H9 (cell line): ENCODE measurements at regions not wholly inside any gene's neighbourhood (a gene's known extent, or its start where the extent isn't known, plus 50 kb on each side); places are given as distances from the start of the nearest gene placed in this dataset.

Source experiments
- DNase-seq: peaks from one replicate; pipeline ENCODE4 v3.0.0-alpha.2; 2017
- H2AFZ ChIP-seq: one replicate; pipeline ENCODE4 v1.6.1; 2013; ENCODE audit warnings: mild to moderate bottlenecking, low read length, control low read depth, moderate library complexity
- H2AK5ac ChIP-seq: 2 replicates; pipeline ENCODE4 v1.6.1; 2013; ENCODE audit warnings: low read length, control low read depth, mixed read lengths; ENCODE audit not compliant: insufficient read length
- H2BK120ac ChIP-seq: one replicate; pipeline ENCODE4 v1.6.1; 2013; ENCODE audit warnings: low read depth, mild to moderate bottlenecking, low read length, control low read depth, inconsistent platforms; ENCODE audit not compliant: poor library complexity, severe bottlenecking
- H2BK12ac ChIP-seq: 2 replicates; pipeline ENCODE4 v1.6.1; 2013; ENCODE audit warnings: low read length, control low read depth, mixed read lengths, low read depth; ENCODE audit not compliant: insufficient read length
- H2BK15ac ChIP-seq: 2 replicates; pipeline ENCODE4 v1.6.1; 2013; ENCODE audit warnings: low read depth, low read length, control low read depth
- H2BK20ac ChIP-seq: one replicate; pipeline ENCODE4 v1.6.1; 2013; ENCODE audit warnings: low read depth, mild to moderate bottlenecking, low read length, control low read depth, inconsistent platforms; ENCODE audit not compliant: poor library complexity, severe bottlenecking
- H2BK5ac ChIP-seq: 2 replicates; pipeline ENCODE4 v1.6.1; 2013; ENCODE audit warnings: low read length, control low read depth, mixed read lengths; ENCODE audit not compliant: insufficient read length
- H3K14ac ChIP-seq: 2 replicates; pipeline ENCODE4 v1.6.1; 2013; ENCODE audit warnings: low read length, control low read depth; ENCODE audit not compliant: insufficient read depth
- H3K18ac ChIP-seq: 2 replicates; pipeline ENCODE4 v1.6.1; 2013; ENCODE audit warnings: low read depth, mild to moderate bottlenecking, mixed read lengths, low read length, control low read depth; ENCODE audit not compliant: insufficient read length
- H3K23ac ChIP-seq: 2 replicates; pipeline ENCODE4 v1.6.1; 2013; ENCODE audit warnings: low read length, control low read depth, mixed read lengths, low read depth; ENCODE audit not compliant: insufficient read length
- H3K23me2 ChIP-seq: 2 replicates; pipeline ENCODE4 v1.6.1; 2013; ENCODE audit warnings: low read depth, mild to moderate bottlenecking, mixed read lengths, low read length, control low read depth; ENCODE audit not compliant: insufficient read length, poor library complexity, severe bottlenecking
- H3K27ac ChIP-seq: 2 replicates; pipeline ENCODE4 v1.5.1; 2013; ENCODE audit warnings: low read length, control low read depth, mixed read lengths, low read depth; ENCODE audit not compliant: insufficient read length
- H3K27me3 ChIP-seq: 2 replicates; pipeline ENCODE4 v1.6.1; 2013; ENCODE audit warnings: low read length, control low read depth, inconsistent platforms; ENCODE audit not compliant: insufficient read depth
- H3K4ac ChIP-seq: 2 replicates; pipeline ENCODE4 v1.6.1; 2013; ENCODE audit warnings: low read depth, mild to moderate bottlenecking, control low read depth, inconsistent platforms, low read length, moderate library complexity
- H3K4me1 ChIP-seq: 2 replicates; pipeline ENCODE4 v1.6.1; 2013; ENCODE audit warnings: low read length, control low read depth, inconsistent platforms; ENCODE audit not compliant: insufficient read depth
- H3K4me2 ChIP-seq: 2 replicates; pipeline ENCODE4 v1.6.1; 2013; ENCODE audit warnings: low read length, control low read depth, mixed read lengths; ENCODE audit not compliant: insufficient read length, insufficient read depth
- H3K56ac ChIP-seq: 2 replicates; pipeline ENCODE4 v1.6.1; 2013; ENCODE audit warnings: low read depth, mild to moderate bottlenecking, mixed read lengths, low read length, control low read depth; ENCODE audit not compliant: insufficient read length
- H3K79me1 ChIP-seq: 2 replicates; pipeline ENCODE4 v1.6.1; 2013; ENCODE audit warnings: low read depth, mild to moderate bottlenecking, moderate library complexity, low read length, control low read depth, inconsistent platforms; ENCODE audit not compliant: insufficient read depth, poor library complexity, severe bottlenecking
- H3K79me2 ChIP-seq: 2 replicates; pipeline ENCODE4 v1.6.1; 2013; ENCODE audit warnings: low read length, control low read depth, inconsistent platforms; ENCODE audit not compliant: insufficient read depth
- H3K9ac ChIP-seq: 2 replicates; pipeline ENCODE4 v1.6.1; 2013; ENCODE audit warnings: low read length, control low read depth, mixed read lengths; ENCODE audit not compliant: insufficient read length; ENCODE audit errors: extremely low read depth
- H3K9me3 ChIP-seq: one replicate; pipeline ENCODE4 v1.6.1; 2013; ENCODE audit warnings: low read depth, low read length, inconsistent platforms; ENCODE audit not compliant: control insufficient read depth
- H3T11ph ChIP-seq: one replicate; pipeline ENCODE4 v1.6.1; 2013; ENCODE audit warnings: mild to moderate bottlenecking, low read length, control low read depth, inconsistent platforms
- H4K20me1 ChIP-seq: one replicate; pipeline ENCODE4 v1.6.1; 2013; ENCODE audit not compliant: control insufficient read depth, insufficient read length, insufficient read depth
- H4K5ac ChIP-seq: 2 replicates; pipeline ENCODE4 v1.6.1; 2013; ENCODE audit warnings: low read depth, mild to moderate bottlenecking, mixed read lengths, low read length, control low read depth; ENCODE audit not compliant: insufficient read length
- H4K8ac ChIP-seq: replicated peaks from 2 replicates; pipeline ENCODE4 v1.6.1; 2013; ENCODE audit warnings: low read length, control low read depth, mixed read lengths, low read depth; ENCODE audit not compliant: insufficient read length
- H4K91ac ChIP-seq: 2 replicates; pipeline ENCODE4 v1.6.1; 2013; ENCODE audit warnings: low read depth, mild to moderate bottlenecking, moderate library complexity, mixed read lengths, low read length, control low read depth; ENCODE audit not compliant: insufficient read length
- H3K27ac Mint-ChIP-seq, 3 experiments: 2 replicates in 2 of 3; 3 replicates in 1 of 3; pipeline ENCODE4 v1.8.0; 2020 to 2021; ENCODE audit warnings: mixed read lengths in 3 of 3, mild to moderate bottlenecking in 1 of 3, moderate library complexity in 1 of 3
- H3K27me3 Mint-ChIP-seq: 2 replicates; pipeline ENCODE4 v1.8.0; 2021; ENCODE audit warnings: low read depth, mild to moderate bottlenecking, moderate library complexity, mixed read lengths
- H3K36me3 Mint-ChIP-seq, 3 experiments: 2 replicates in 2 of 3; 3 replicates in 1 of 3; pipeline ENCODE4 v1.8.0; 2020 to 2021; ENCODE audit warnings: low read depth in 3 of 3, mixed read lengths in 3 of 3; ENCODE audit not compliant: insufficient read depth in 1 of 3
- H3K4me1 Mint-ChIP-seq, 2 experiments: 2 replicates each; pipeline ENCODE4 v1.8.0; 2020; ENCODE audit warnings: mixed read lengths in 2 of 2
- H3K4me3 Mint-ChIP-seq, 2 experiments: 2 replicates in 1 of 2; 3 replicates in 1 of 2; pipeline ENCODE4 v1.8.0; 2020 to 2021; ENCODE audit warnings: mild to moderate bottlenecking in 2 of 2, mixed read lengths in 2 of 2, moderate library complexity in 1 of 2
- H3K9me3 Mint-ChIP-seq, 2 experiments: 2 replicates in 1 of 2; 3 replicates in 1 of 2; pipeline ENCODE4 v1.8.0; 2020; ENCODE audit warnings: mild to moderate bottlenecking in 2 of 2, mixed read lengths in 2 of 2, moderate library complexity in 1 of 2
- WGBS: extraction: QIAGEN DNeasy Blood & Tissue Kit; methylation state at CpG from one replicate; pipeline ENCODE4 v1.1.7; 2013; ENCODE audit warnings: missing lambda C conversion rate, low lambda C conversion rate, mixed read lengths; ENCODE audit not compliant: insufficient read length; ENCODE audit errors: extremely low coverage; 5-methylcytosine and 5-hydroxymethylcytosine counted together
- TF ChIP-seq, protein P1 (sequence below): fragments of 200-600 bp; sonication (generic); conservative IDR thresholded peaks from 3 replicates; pipeline ENCODE4 v1.8.0; 2021; ENCODE audit warnings: antibody characterized with exemption, mild to moderate bottlenecking

DNA sequence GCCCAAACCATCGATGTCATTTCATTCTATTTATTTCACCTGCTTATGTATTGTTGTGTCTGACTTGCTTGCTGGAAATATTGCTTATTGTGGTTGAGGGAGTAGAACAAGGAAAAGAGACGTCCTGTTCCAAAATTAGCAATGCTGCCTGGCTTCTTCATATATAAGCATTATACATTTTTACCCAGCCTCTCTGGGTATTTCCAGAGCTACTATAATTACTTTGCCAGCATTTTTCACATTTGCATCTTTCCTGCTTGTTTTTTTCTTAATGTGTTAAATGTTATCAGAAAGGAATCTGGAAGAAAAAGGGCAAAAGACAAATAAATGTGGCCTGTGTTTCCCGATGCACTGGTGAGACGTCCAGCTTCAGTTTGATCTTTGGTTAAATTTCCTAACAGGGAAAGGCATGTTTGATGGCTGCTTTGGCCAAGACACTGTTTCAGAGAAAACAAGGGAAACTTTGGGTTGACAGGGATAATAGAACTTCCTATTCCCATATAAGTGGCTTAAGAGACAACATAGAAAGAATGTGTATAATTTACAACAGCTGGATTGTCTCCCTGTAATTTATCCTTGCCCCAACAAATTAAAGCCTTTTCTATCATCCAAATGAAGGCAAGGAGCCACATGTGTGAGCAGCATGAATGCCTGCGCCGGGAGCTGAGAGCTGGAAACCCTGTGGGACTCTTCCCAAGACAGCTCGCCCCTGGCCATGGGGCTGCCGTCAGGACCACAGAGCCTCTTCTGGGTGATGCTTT, 671.1 kb upstream of the CELF2 start:
- no peak overlapping the region for H2BK12ac ChIP-seq
- DNase-seq: no peak
- H3K23ac ChIP-seq: no peak overlapping the region
- no peaks in the 10 kb centered on the region for H3K27me3 ChIP-seq
- no peak overlapping the region for H3K27ac ChIP-seq
- no peak overlapping the region for H3K4me3 Mint-ChIP-seq
- H3K4me1 Mint-ChIP-seq: no peaks in the 10 kb centered on the region
- no peak overlapping the region for H3K18ac ChIP-seq
- H3K14ac ChIP-seq: no peak overlapping the region
- H2BK120ac ChIP-seq: no peak overlapping the region
- TF ChIP-seq, protein P1, sequence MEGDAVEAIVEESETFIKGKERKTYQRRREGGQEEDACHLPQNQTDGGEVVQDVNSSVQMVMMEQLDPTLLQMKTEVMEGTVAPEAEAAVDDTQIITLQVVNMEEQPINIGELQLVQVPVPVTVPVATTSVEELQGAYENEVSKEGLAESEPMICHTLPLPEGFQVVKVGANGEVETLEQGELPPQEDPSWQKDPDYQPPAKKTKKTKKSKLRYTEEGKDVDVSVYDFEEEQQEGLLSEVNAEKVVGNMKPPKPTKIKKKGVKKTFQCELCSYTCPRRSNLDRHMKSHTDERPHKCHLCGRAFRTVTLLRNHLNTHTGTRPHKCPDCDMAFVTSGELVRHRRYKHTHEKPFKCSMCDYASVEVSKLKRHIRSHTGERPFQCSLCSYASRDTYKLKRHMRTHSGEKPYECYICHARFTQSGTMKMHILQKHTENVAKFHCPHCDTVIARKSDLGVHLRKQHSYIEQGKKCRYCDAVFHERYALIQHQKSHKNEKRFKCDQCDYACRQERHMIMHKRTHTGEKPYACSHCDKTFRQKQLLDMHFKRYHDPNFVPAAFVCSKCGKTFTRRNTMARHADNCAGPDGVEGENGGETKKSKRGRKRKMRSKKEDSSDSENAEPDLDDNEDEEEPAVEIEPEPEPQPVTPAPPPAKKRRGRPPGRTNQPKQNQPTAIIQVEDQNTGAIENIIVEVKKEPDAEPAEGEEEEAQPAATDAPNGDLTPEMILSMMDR: no peak
- H2BK15ac ChIP-seq: no peak overlapping the region
- H2AFZ ChIP-seq: no peak overlapping the region
- H2BK20ac ChIP-seq: no peak overlapping the region
- H4K91ac ChIP-seq: no peak overlapping the region
- no peaks in the 10 kb centered on the region for H3K79me2 ChIP-seq
- H3K4me2 ChIP-seq: no peak overlapping the region
- H3K4me1 ChIP-seq: no peaks in the 10 kb centered on the region
- H3K9ac ChIP-seq: no peak overlapping the region
- no peak overlapping the region for H3K4ac ChIP-seq
- no peak overlapping the region for H3K27ac Mint-ChIP-seq
- WGBS: no CpG with 5 or more reads among the region's 8 CpGs
- H3K9me3 ChIP-seq: no peaks in the 10 kb centered on the region
- no peak overlapping the region for H3T11ph ChIP-seq
- H3K9me3 Mint-ChIP-seq: no peaks in the 10 kb centered on the region; a peak in 1 of 5 replicates
- no peaks in the 10 kb centered on the region for H4K20me1 ChIP-seq
- H3K79me1 ChIP-seq: no peaks in the 10 kb centered on the region
- H4K5ac ChIP-seq: no peak overlapping the region
- no peak overlapping the region for H3K56ac ChIP-seq
- H3K23me2 ChIP-seq: no peaks in the 10 kb centered on the region
- H3K36me3 Mint-ChIP-seq: peaks cover 0 to 2% (median 0%) of the 10 kb centered on the region in 3 experiments; a peak in 1 of 7 replicates
- H3K27me3 Mint-ChIP-seq: no peaks in the 10 kb centered on the region
- no peak overlapping the region for H2AK5ac ChIP-seq
- H2BK5ac ChIP-seq: no peak overlapping the region
- H4K8ac ChIP-seq: no peak overlapping the region
